T-helper 1 cell treated with Interleukin-12 subunit alpha and Interleukin-12 subunit beta and Interleukin-4 antibody, amounts not matched to agents 30 ng/mL and 1 ng/mL, for 36 hours (primary cell): ENCODE measurements at regions not wholly inside any gene's neighbourhood (a gene's known extent, or its start where the extent isn't known, plus 50 kb on each side); places are given as distances from the start of the nearest gene placed in this dataset.
"Not testable (repeated sequence)": the region's sequence is repeated elsewhere in the genome, so short reads cannot be mapped to it uniquely, and the experiment has no call there.

Experiments
- intact Hi-C: fragments of 100-400 bp; cut with micrococcal nuclease; formaldehyde crosslinking; loops from one replicate; pipeline ENCODE4 v1.15.1; 2024

DNA sequence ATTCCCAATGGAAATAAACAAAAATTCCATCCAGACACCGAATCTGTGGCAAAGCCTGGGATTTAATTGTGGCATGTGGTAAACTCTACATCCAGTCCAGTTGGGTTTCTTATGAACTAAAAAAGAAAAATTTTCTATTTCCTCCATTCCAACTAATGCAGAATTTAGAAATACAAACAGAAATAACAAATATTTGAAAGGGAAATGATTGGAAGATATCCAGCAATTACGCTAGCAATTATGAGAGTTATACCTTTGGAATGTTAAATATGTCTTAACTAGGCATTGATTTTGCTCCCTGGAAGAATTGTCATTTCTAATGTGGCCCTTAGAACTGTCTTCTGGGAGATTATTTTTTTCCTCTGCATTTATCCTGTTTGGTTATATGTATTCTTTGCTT lies 421.4 kb upstream of the KLHL1 start:
- intact Hi-C loops = no loop called here

DNA sequence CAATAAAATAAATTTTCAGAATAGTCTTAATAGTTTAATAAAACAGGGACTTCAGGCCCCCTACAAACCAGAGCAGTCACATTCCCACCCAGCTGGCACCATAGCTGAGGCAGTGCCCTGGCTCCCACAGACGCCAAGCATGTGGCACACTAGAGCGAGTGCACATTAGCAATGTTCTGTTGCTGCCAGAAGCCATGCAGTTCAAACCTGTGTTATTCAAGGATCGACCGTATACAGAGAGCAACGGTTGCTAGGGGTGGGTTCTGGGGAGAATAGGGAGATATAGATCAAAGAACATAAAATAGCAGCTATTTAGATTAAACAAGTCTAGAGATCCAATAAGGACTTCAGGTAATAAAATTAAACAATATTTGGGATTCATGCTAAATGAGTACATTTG lies 419.3 kb upstream of the KLHL1 start:
- intact Hi-C loops = no loop called here

DNA sequence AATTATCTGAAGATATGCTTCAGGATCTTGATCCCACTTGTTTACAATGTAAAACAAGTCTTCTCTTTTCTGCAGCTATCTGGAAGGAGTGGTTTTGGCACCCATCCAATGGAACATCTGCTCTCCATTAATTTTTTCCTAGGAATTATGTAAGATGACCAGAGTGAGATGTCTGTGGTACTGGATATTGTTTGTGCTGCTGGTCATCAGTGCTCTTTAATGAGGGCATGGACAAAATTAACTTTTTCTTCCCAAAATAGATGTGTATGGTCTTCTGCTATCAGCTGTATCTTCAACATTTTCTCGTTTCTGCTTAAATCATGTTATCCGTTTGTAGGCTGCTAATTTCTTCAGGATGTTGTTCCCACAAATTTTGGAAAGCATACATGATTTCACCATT lies 415.4 kb upstream of the KLHL1 start:
- intact Hi-C loops = no loop called here

DNA sequence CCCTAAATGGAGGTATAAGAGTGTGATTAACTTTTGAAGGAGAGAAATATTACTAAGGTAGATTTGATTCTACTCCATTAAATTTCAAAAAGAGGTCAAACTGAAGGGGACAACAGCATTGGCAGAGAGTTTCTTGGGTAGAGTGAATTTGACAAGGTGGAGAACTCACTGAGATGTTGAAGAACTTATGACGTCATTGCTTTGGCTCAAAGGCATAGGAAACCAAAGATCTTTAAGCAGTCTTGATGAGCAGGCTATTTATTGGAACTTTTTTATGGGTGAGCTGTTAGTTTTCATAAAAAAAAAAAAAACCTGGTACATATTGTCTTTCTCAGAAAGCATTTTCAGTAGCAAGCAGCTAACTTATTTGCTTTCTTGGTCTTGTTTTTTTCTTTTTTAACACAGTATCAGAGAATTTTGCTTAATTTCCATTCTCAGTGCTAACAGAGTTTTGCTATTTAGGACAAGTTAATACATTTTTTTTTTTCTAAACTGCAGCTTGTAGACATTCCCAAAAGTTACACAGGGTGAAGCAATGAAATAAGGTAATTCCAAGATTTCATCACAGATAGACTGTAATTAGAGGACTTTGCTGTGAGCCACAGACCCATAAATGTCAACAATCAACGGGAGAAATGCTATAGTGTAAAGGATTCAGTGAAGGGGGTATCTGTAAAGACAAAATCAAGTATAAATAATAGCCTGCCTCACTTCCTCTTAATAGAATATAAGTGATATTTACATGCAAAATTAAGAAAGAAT lies 412.2 kb upstream of the KLHL1 start:
- intact Hi-C loops = no loop called here

DNA sequence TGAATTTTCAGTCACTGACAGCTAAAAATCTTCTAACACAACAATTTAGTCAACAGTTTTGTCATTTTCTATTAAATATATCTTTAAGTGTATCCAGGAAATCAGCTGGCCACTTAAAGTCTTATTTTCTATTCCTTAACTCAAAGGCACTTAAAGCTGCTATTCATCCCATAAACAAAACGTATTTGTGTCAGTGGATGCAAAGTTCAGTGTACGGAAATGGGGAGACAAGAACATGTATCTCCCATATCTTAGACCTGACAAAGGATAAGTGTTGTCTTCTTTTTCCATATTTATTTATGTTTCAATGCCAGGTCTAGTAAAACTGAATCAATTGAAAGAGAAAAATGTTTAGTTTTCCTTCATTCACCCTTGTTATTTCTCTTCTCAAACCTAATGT lies 409.8 kb upstream of the KLHL1 start:
- intact Hi-C loops = no loop called here

DNA sequence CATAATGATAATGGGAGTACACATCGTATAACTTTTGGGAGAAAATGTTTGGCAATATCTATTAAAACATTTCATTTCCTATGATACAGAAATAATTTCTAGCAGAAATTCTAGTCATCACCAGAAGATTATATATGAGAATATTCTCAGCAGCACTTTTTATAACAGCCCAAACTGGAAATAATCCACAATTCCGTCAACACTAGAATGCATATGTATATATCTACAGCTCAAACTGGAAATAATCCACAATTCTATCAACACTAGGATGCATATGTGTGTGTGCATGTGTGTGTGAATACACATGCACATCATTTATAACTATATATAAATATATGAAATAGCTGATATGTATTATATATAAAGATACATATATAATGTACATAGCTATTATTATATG lies 408.0 kb upstream of the KLHL1 start:
- intact Hi-C loops = no loop called here

DNA sequence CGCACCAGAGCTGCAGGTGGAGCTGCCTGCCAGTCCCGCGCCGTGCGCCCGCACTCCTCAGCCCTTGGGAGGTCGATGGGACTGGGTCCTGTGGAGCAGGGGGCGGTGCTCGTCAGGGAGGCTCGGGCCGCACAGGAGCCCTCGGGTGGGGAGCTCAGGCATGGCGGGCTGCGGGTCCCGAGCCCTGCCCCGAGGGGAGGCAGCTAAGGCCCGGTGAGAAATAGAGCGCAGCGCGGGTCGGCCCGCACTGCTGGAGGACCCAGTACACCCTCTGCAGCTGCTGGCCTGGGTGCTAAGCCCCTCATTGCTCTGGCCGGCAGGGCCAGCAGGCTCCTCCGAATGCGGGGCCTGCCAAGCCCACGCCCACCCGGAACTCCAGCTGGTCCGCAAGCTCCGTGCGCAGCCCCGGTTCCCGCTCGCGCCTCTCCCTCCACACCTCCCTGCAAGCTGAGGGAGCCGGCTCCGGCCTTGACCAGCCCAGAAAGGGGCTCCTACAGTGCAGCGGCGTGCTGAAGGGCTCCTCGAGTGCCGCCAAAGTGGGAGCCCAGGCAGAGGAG lies 403.7 kb upstream of the KLHL1 start:
- intact Hi-C loops = not testable (repeated sequence)

DNA sequence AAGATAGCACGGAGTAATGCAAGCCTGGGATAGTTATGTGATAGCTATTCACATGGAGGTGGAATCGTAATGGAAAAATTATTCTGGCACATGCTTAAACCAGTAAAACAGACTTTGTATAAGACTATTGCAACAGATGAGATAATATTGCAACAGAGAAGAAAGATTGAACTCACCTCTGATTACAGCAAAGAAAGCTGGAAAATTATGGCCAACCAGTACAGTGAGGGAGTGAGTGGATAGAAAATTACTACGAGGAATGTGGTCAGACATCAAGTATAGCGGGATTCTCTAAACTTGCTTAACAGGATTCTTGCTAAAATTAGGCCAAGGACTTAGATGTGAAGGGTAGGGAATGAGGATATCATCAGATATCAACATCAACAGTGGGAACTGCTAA lies 397.6 kb upstream of the KLHL1 start:
- intact Hi-C loops = no loop called here

DNA sequence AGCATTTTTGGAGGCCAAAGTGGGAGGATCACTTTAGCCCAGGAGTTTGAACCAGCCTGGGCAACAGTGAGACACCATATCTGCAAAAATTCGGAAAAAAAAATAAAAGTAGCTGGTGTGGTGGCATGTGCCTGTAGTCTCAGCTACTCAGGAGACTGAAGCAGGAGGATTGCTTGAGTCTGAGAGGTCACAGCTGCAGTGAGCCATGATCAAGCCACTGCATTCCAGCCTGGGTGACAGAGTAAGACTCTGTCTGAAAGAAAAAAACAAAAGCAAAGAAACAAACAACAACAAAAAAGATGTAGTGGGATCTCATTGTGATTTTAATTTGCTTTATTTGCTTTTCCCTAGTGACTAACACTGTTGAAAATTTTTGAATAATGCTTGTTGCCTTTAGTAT lies 394.7 kb upstream of the KLHL1 start:
- intact Hi-C loops = no loop called here

DNA sequence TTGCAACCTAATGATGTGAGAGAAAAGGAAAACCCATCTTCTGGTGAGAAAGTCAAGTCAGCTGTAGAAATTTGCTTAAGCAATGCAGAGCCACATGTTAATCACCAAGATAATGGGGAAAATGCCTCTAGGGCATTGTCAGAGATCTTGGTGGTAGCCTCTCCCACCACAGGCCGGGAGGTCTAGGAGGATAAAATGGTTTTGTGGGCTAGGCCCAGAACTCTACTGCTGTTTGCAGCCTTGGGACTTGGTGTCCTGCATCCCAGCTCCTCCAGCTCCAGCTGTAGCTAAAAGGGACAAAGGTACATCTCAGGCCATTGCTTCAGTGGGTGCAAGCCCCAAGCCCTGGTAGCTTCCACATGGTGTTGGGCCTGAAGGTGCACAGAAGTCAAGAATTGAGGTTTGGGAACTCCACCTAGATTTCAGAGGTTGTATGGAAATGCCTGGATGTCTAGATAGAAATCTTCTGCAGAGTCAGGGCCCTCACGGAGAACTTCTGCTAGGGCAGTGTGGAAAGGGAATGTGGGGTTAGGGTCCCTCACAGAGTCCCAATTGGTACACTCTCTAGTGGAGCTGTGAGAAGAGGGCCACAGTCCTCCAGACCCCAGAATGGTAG lies 382.2 kb upstream of the KLHL1 start:
- intact Hi-C loops = no loop called here

DNA sequence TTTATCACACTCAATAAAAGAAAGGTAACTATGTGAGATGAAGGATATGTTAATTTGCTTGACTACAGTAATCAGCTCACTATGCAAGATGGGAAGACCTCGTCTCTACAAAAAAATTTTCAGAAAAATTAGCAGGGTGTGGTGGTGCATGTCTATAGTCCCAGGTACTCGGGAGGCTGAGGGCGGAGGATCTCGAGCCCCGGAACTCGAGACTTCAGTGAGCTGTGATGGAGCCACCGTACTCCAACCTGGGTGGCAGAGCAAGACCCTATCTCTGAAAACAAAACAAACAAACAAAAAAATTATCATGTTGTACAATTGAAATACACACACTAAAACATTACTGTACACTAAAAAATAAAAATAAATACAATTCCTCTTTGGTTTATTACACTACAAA lies 376.7 kb upstream of the KLHL1 start:
- intact Hi-C loops = no loop called here

DNA sequence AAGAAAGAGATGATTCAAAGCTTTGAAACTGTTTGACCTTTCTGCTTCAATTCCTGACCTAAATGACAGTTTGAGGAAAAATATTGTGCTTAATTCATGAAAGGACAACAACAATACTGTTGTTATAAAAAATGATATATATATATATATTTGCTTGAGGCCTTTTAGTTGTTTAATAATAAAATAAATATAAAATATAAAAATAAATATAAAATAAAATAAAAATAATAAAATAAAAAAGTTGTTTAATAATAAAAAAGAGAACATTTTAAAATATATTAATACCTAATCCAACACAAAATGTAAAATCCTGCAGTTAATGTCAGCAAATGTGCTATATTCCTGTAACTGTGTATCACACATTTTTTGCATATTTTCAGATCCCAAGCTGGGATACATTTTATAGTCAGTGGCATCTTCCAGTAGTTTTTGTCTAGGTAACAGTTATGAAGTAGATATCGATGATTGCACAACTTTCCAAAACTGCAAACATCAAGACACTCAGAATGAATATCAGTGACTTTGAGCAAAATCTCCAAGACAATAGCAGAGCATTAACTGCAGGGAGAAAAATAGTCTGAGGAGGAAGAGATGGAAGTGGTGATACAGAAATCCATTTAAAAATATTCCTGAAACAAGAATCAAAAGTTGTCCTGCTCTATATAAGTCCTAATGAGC lies 375.5 kb upstream of the KLHL1 start:
- intact Hi-C loops = no loop called here

DNA sequence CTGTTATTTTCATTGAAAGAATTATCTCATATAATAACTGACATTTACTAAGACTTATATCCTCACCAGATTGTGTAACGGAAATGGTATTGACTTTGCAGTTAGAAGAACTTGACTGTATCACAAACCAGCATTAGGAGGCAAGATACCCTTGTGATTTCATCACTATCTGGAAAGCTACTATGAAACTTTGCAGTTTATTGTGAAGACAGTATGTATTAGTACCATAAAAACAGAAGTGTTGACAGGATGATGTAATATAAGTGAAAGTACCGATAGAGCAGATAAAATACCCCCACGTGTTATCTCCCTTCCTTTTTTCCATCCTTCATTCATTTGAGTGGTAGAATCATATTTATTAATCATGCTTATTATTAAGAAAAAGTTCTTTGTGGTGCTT lies 365.7 kb upstream of the KLHL1 start:
- intact Hi-C loops = no loop called here

DNA sequence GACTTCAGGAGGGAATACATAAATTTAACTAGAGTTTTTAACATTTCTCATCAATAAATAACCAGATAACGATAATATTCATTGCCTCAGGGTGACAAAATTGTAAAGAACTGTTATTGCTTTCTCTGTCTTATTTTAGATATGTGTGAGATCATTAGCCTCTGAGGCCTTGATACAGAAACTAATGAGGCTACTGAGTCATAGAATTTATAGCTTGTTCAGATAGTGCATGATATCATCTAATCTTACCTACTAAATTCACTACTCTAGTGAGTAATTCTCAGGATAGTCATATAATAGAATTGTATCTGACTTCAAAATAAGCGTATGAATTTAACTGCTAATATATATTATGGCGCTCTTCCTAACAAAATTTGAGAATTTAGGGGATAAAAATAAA lies 360.8 kb upstream of the KLHL1 start:
- intact Hi-C loops = no loop called here

DNA sequence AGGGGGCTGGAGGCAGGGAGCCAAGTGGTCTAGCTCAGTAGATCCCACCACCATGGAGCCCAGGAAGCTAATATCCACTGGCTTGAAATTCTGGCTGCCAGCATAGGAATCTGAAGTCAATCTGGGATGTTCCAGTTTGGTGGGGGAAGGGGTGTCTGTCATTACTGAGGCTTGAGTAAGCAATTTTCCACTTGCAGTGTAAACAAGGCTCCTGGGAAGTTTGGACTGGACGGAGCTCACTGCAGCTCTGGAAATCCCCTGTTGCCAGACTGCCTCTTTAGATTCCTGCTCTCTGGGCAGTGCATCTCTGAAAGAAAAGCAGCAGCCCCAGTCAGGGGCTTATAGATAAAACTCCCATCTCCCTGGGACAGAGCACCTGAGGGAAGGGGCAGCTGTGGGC lies 349.2 kb upstream of the KLHL1 start:
- intact Hi-C loops = no loop called here

DNA sequence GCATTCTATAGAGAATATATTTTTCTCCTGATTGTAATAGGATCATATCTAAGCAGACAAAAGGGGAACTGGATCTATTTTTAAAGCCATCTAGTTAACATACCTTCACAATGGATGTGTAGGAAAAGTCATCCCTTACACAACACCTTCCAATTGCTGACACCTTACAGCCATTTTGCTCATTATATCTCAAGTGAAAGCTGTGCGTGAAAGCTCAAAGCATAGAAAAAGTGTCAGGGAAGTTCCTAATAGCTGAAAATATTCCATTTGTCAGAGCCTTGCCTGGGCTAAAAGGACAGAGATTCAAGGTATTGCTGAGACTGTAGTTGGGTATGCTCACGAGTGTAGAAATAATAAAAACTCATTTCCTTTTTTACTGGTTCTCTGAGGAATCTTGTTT lies 340.6 kb upstream of the KLHL1 start:
- intact Hi-C loops = no loop called here

DNA sequence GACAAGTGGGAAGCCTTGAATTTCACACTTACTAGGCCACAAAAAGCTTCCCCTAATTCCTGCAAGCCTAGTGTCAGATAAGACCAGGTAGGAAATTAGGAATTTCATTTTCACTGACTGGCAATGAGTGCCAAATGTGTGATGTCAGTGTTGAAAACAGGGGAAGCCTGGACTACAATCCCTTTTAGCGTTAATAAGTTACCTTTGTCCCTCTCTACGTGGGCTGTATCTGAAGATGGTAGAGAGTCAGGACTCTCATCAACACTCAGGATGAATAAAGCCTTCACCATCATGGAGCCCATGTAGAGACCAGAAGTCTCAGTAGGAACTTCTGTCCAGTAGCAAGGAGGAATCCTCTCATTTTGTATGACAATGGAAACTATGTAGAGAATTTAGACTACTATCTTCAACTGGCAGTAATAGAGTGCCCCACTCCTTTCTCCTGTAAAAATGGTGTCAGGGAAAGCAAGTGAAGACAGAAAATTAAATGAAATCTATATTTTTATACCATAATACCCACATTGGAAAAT lies 324.1 kb upstream of the KLHL1 start:
- intact Hi-C loops = no loop called here

DNA sequence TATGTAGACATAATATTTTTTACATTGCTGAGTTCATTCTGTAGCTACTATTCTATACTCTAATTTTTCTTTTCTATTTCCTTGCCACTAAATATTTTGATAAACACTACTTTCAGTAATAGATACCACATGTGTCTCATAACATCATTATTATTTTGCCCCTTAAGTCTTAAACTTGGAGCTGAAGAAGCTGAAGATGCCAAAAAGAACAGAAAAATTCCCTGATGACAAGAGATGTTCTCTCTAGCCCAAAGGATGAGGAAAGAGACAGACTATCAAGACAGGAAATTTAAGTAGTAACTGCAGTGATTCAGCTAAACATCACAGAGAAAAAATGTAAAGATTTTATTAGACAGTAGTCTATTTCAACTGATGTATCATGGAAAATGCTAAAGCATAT lies 322.0 kb upstream of the KLHL1 start:
- intact Hi-C loops = no loop called here

DNA sequence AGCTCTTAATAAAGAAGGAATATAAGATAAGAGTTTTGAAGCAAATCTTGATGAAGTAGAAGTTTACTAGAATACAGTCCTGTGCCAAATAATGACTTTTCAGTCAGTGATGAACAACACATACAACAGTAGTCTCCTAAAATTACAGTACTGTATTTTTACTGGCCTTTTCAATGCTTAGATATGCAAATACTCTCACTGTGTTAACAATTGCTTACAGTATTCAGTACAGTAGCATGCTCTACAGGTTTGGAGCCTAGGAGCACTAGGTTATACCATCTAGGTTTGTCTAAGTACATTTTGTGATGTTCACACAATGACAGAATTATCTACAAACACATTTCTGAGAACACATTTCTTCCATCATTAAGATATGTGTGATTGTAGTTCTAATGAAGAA lies 316.7 kb upstream of the KLHL1 start:
- intact Hi-C loops = no loop called here

DNA sequence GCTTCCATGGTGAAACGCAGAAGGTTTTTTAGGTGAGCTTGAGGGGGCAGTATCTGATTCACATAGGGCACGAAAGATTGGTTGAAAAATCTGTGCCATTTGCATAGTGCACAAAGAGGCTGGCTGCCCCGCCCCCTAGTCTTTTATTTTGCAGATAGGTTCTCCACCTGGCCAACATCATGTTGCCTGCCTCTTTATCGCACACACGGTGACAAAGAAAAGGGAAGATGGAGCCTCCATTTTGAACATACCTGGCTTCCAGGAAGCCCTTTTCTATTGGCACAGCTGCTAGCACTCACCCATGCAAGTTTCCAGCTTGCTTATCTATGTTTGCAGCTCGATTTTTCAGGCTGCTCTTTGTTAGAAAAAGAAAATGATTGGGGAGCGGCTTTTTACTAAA lies 316.2 kb upstream of the KLHL1 start:
- intact Hi-C loops = no loop called here

DNA sequence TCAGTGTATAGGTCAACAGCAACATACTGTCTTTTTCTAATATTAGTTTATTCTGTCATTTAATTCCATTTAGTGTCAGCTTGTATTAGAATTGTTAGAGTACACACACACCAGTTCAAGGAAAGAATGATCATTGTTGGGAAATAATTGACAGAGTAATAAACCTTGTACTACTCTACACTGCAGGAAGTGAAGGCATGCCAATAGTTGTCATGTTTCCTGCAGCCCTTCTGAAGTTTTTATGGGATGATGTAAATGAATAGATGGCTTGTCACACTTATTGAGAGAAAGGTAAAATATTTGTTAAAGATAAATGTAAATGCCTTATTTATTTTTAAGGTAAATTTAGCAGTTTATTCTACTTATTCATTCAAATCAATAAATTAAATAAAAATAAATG lies 306.9 kb upstream of the KLHL1 start:
- intact Hi-C loops = no loop called here

DNA sequence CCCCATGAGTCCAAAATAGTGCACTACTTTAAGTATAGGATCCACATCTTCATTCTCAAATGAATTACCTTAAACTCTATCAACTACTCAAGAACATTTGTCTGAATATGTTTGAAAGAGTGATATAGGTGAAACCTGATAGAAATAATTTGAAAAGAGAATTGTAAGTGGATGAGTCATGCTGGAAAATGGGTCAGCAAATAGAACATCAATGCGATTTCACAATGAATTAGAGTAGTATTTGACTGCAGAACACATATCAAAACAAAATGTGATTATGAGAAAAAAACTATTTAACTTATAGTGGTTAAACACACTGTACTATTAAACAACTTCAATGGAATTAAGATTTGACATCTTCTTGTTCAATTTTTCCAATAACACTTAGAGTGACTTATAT lies 300.6 kb upstream of the KLHL1 start:
- intact Hi-C loops = no loop called here
